Muscle of leg (tissue), 3 donors: ENCODE measurements at regions not wholly inside any gene's neighbourhood (a gene's known extent, or its start where the extent isn't known, plus 50 kb on each side); places are given as distances from the start of the nearest gene placed in this dataset.

Experiments used
- DNase-seq: peaks from one replicate; pipeline ENCODE4 v3.0.0; 2013
- H3K27ac ChIP-seq: one replicate; pipeline ENCODE4 v1.5.1; 2013; ENCODE audit warnings: mild to moderate bottlenecking, low read length, control low read depth
- H3K27me3 ChIP-seq: one replicate; pipeline ENCODE4 v1.6.1; 2013; ENCODE audit warnings: low read length; ENCODE audit not compliant: control insufficient read depth, insufficient read depth
- H3K36me3 ChIP-seq: one replicate; pipeline ENCODE4 v1.6.1; 2013; ENCODE audit warnings: low read length; ENCODE audit not compliant: control insufficient read depth, insufficient read depth
- H3K4me1 ChIP-seq: one replicate; pipeline ENCODE4 v1.6.1; 2013; ENCODE audit warnings: low read length; ENCODE audit not compliant: control insufficient read depth, insufficient read depth
- H3K4me3 ChIP-seq: one replicate; pipeline ENCODE4 v1.5.1; 2013; ENCODE audit warnings: low read length, control low read depth
- H3K9me3 ChIP-seq: replicated peaks from 2 replicates; pipeline ENCODE4 v1.6.1; 2013; ENCODE audit warnings: low read depth, low read length; ENCODE audit not compliant: control insufficient read depth
- WGBS: methylation state at CpG from one replicate; pipeline ENCODE4 v1.1.5; 2013; ENCODE audit warnings: missing lambda C conversion rate; ENCODE audit not compliant: insufficient coverage; 5-methylcytosine and 5-hydroxymethylcytosine counted together

DNA sequence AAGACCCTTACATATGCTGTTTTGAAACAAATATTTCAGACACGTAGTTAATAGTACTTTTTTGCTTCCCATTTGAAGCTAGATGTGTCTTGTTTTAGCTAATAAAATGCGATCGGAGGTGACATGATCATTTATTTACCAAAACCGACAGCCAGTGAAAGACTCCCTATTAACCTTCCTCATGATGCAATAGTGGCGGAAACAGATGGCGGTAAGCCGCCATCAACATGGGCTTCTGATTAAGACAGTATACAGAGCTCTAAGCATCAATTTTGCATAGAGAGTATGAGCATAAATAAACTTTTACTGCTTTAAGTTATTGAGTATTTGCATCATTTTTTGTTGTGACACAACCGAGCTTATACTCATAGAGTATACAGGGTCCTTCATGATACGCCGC, 1282.4 kb upstream of the ADGRB3 start:
- no peaks in the 10 kb centered on the region for H3K27me3 ChIP-seq
- no peak overlapping the region for H3K27ac ChIP-seq
- no peak for DNase-seq
- no peaks in the 10 kb centered on the region for H3K9me3 ChIP-seq
- no peak overlapping the region for H3K4me3 ChIP-seq
- WGBS: 100% methylated on average over 2 of the region's 10 CpGs
- no peaks in the 10 kb centered on the region for H3K4me1 ChIP-seq
- no peaks in the 10 kb centered on the region for H3K36me3 ChIP-seq

DNA sequence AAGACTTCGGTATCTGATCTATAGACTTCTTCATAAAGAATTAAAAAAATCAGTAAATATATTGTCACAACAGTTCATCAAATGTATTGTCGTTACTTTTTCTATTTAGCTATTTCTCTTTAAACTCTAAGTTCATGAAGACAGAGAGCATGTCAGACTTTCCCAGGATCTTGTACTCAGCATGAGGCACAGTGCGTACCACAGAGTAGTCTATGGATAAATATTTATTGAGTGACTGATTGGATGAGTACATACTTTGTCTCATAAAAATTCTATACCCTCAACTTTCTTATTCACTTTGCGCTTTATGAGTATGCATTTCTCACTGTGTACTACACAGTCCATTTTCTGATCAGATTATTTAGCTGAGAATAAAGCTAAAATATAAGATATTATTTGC, 1284.4 kb upstream of the ADGRB3 start:
- H3K4me3 ChIP-seq: no peak overlapping the region
- WGBS: no CpG with 5 or more reads among the region's 4 CpGs
- H3K4me1 ChIP-seq: no peaks in the 10 kb centered on the region
- peaks cover 3% of the 10 kb centered on the region for H3K9me3 ChIP-seq
- H3K27ac ChIP-seq: no peak overlapping the region
- no peaks in the 10 kb centered on the region for H3K27me3 ChIP-seq
- no peaks in the 10 kb centered on the region for H3K36me3 ChIP-seq
- no peak for DNase-seq

DNA sequence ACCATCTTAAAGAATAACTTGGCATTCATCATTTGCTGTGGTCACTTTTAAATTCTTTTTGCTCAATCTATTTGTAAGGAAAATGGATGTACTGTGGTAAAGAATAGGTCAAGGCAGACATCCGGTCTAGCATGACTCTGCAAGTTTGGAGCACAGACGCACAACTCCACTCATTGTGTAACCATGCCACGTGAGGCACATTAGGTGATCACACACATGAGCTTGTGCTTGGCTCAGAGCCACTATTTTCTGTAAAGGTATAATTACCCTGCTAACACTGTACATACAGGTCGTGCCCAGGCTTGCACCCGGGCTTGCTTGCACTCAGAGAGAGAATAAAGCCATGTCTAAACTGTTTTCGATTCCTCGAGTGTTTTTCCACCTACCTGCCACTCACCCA, 1289.1 kb upstream of the ADGRB3 start:
- 87% methylated on average over 5 of the region's 7 CpGs for WGBS
- Histone ChIP-seq H3K4me1 (no peaks in the 10 kb centered on the region), H3K27ac (no peak overlapping the region), H3K27me3 (no peaks in the 10 kb centered on the region), H3K9me3 (peaks cover 3% of the 10 kb centered on the region), H3K4me3 (no peak overlapping the region), H3K36me3 (no peaks in the 10 kb centered on the region)
- DNase-seq: no peak

DNA sequence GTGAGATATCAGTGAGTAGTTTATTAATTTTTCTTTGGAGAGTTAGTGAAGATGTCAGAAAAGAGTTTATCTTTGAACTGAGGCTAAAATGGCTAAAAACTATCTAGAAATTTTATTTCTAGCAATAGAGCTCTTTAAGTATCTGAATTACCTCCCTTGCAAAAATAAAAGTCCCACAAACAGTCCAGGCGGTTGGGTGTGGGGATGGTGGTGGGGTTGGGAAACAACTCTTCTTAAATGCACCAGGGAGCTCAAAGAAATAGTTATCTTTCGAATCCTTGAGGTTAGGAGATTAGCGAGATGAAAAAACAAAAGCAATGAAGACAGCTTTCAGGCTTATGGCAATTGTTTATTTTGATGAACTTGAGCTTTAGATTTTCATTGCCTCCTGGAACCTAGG, 1299.1 kb upstream of the ADGRB3 start:
- Histone ChIP-seq H3K4me3 (no peak overlapping the region), H3K9me3 (no peaks in the 10 kb centered on the region), H3K36me3 (no peaks in the 10 kb centered on the region), H3K27ac (no peak overlapping the region), H3K4me1 (no peaks in the 10 kb centered on the region), H3K27me3 (no peaks in the 10 kb centered on the region)
- no peak for DNase-seq
- WGBS: 83% methylated on average over 1 of the region's 3 CpGs

DNA sequence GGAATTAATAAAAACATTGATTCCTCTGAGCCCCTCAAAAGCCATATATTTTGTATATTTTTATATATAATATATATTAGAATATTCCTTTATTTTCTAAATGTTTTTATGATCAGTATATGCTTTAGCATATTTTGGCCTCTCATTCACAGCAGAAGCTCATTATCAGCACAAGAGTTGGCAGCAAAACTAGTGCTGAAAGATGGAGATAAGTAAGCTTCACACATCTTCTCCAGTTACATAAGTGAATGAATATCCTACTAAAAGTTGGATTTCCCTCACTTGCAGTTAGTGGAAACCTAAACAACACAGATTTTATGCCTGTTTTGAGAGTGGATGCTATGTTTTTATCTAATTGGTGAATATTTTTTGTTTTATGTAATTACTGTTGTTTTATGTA, 1303.8 kb upstream of the ADGRB3 start:
- H3K9me3 ChIP-seq: no peaks in the 10 kb centered on the region
- H3K36me3 ChIP-seq: no peaks in the 10 kb centered on the region
- H3K27ac ChIP-seq: no peak overlapping the region
- H3K4me3 ChIP-seq: no peak overlapping the region
- no peaks in the 10 kb centered on the region for H3K27me3 ChIP-seq
- peak; percentile 21 for DNase-seq
- H3K4me1 ChIP-seq: no peaks in the 10 kb centered on the region

DNA sequence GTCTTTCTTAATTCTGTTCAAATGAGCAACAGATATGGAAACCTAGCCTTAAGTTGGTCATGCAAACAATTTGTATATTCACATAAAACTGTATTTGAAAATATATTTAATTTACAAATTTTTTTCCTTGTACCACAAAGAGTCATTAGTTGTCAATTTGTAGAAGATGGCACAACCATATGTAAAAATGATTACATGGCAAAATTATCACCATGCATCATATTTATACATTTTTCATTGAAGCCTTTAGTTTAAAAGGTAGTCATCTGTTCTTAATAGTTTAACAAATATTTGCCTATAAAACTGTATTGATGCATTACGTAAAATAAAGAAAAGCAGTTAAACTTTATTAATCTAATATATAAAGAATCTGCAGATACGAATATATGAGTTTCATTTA, 1306.8 kb upstream of the ADGRB3 start:
- no peaks in the 10 kb centered on the region for H3K9me3 ChIP-seq
- no peak overlapping the region for H3K4me3 ChIP-seq
- H3K27me3 ChIP-seq: no peaks in the 10 kb centered on the region
- no peak overlapping the region for H3K27ac ChIP-seq
- H3K36me3 ChIP-seq: no peaks in the 10 kb centered on the region
- DNase-seq: no peak
- no CpG with 5 or more reads among the region's 2 CpGs for WGBS
- no peaks in the 10 kb centered on the region for H3K4me1 ChIP-seq

DNA sequence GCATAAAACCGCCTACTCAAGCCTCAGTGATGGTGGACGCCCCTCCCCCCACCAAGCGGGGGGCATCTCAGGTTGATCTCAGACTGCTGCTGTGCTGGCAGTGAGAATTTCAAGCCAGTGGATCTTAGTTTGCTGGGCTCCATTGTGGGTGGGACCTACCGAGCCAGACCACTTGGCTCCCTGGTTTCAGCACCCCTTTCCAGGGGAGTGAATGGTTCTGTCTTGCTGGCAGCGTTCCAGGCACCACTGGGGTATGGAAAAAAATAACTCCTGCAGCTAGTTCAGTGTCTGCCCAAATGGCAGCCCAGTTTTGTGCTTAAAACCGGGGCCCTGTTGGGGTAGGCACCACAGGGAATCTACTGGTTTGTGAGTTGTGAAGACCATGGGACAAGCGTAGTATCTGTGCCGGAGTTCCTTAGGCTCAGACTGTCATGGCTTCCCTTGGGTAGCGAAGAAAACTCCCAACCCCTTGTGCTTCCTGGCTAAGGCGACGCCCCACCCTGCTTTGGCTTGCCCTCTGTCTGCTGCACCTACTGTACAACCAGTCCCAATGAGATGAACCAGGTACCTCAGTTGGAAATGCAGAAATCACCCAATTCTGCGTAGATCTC, 1334.5 kb upstream of the ADGRB3 start:
- no peaks in the 10 kb centered on the region for H3K27me3 ChIP-seq
- H3K4me1 ChIP-seq: no peaks in the 10 kb centered on the region
- no peaks in the 10 kb centered on the region for H3K36me3 ChIP-seq
- no peak overlapping the region for H3K27ac ChIP-seq
- no peak overlapping the region for H3K4me3 ChIP-seq
- 68% methylated on average over 6 of the region's 12 CpGs for WGBS
- no peak for DNase-seq
- no peaks in the 10 kb centered on the region for H3K9me3 ChIP-seq

DNA sequence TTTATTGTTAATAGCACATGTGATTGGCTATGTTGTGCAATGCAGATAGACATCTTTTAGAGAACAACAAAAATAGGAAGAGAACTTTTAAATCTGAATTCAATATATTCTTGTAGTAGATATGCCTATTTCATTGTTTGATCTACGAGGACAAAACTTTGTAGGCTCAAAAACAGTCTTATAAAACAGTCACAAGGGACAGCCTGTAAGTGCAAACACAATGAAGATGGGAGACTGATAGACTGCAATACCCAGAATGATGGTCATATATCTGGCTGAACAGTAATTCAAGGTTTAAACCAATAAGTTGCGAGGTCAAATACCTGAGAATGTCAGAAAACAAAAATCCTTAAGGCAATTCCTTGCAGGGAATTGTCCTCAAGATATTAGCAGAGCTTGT, 1342.9 kb upstream of the ADGRB3 start:
- Histone ChIP-seq H3K27ac (no peak overlapping the region), H3K4me3 (no peak overlapping the region), H3K9me3 (no peaks in the 10 kb centered on the region), H3K4me1 (no peaks in the 10 kb centered on the region), H3K36me3 (no peaks in the 10 kb centered on the region), H3K27me3 (no peaks in the 10 kb centered on the region)
- no peak for DNase-seq
- 100% methylated on average over 1 of the region's 2 CpGs for WGBS

DNA sequence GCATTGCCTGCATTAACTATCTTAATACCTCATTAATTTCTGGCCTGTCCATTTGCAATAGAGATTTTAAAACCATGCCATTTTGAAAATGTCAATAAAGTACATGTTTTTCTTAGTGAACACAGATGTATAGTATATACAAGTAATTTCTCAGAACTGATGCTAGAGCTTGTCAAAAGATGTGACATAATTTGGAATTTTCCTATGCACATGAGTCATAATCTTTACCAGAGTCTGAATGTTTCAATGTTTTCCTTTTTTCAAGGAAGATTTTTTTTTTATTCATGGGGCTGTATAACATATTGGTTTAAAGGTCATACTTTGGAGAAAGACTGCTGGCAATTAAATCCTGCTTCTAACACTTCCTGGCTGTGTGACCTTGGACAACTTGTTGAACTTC, 1347.5 kb upstream of the ADGRB3 start:
- Histone ChIP-seq H3K27me3 (no peaks in the 10 kb centered on the region), H3K4me1 (no peaks in the 10 kb centered on the region), H3K4me3 (no peak overlapping the region), H3K9me3 (peaks cover 2% of the 10 kb centered on the region), H3K27ac (no peak overlapping the region), H3K36me3 (no peaks in the 10 kb centered on the region)
- no peak for DNase-seq

DNA sequence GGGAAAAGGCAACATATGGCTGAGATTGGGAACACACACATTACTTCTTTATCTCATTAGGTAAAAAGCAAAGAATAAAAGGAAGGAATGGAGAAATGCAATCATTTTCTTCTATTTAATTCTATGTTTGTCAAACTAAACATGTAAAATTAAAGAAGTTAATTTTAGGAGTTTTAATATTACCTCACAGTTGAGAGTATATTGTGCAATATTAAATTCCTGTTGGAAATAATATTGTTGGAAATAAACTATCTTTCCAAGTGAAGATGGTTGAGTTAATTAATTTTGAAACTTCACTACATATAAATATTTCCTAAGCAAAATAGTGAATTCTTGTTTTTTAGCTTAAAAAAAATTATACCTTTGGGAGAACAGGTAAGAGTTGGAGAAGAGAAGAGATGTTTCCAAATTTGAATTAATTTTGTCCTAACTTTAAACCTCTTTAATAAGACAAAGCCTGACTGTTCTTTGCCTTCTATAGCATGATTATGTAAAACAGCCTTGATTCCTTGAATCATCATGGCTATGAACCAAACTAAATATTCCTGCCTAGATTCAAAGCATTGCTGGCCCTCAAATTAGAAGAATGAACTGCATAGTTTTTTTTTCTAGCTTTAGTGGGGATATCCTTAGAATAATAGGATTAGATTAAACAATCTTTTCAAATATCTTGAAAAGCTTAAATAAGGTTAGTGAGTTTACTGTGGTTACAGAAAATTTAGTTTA, 1349.1 kb upstream of the ADGRB3 start:
- peaks cover 2% of the 10 kb centered on the region for H3K9me3 ChIP-seq
- H3K36me3 ChIP-seq: no peaks in the 10 kb centered on the region
- H3K4me1 ChIP-seq: no peaks in the 10 kb centered on the region
- no peak overlapping the region for H3K27ac ChIP-seq
- H3K27me3 ChIP-seq: no peaks in the 10 kb centered on the region
- H3K4me3 ChIP-seq: no peak overlapping the region
- no peak for DNase-seq

DNA sequence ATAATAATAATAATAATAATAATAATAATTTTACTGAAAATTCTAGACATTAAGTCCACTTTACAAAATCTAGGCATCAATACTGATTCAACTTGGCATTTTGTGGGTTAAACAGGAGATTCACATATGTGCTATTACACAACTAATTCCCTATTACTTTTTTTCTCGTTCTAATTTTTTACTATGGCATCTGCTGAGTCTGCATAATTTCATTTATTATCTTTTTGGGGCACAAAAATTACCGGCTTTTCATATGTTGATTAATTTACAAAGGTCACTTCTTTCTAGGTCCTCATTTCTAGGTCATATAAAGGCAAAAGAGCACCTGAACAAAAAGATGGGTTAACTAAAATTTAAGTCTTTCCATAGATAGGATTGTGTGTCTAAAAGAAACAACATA, 1357.8 kb upstream of the ADGRB3 start:
- DNase-seq: no peak
- no peak overlapping the region for H3K27ac ChIP-seq
- no peaks in the 10 kb centered on the region for H3K9me3 ChIP-seq
- no peak overlapping the region for H3K4me3 ChIP-seq
- no peaks in the 10 kb centered on the region for H3K27me3 ChIP-seq
- WGBS: no CpG with 5 or more reads among the region's 2 CpGs
- no peaks in the 10 kb centered on the region for H3K4me1 ChIP-seq
- no peaks in the 10 kb centered on the region for H3K36me3 ChIP-seq
